ENCODE measurements at regions not wholly inside any gene's neighbourhood (a gene's known extent, or its start where the extent isn't known, plus 50 kb on each side); places are given as distances from the start of the nearest gene placed in this dataset.
A peak's percentile ranks its signal among the peaks of the same experiment; 100 is the strongest.

DNA sequence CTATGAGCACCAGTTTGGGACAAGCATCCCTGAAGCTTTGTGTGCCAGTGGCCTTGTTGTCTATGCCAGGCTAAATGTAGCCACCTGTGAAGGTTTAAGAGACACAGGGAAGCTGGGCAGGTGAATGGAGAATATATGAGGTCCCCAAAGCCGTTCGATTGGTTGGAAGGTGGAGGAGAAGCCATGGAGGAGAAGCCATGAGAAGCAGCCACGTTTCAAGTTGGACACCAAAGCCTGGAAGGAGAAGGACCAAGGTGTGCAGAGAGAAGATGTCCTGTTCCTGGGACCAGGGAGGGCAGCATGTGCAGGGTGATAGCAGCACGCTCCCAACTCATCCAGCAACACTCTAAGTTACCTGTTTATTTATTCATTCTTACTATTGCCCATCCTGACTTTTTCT lies 432.3 kb upstream of the TSHZ3 start:
- TF ChIP-seq, protein P1, sequence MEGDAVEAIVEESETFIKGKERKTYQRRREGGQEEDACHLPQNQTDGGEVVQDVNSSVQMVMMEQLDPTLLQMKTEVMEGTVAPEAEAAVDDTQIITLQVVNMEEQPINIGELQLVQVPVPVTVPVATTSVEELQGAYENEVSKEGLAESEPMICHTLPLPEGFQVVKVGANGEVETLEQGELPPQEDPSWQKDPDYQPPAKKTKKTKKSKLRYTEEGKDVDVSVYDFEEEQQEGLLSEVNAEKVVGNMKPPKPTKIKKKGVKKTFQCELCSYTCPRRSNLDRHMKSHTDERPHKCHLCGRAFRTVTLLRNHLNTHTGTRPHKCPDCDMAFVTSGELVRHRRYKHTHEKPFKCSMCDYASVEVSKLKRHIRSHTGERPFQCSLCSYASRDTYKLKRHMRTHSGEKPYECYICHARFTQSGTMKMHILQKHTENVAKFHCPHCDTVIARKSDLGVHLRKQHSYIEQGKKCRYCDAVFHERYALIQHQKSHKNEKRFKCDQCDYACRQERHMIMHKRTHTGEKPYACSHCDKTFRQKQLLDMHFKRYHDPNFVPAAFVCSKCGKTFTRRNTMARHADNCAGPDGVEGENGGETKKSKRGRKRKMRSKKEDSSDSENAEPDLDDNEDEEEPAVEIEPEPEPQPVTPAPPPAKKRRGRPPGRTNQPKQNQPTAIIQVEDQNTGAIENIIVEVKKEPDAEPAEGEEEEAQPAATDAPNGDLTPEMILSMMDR (IDR thresholded peaks at IDR 0.05; ENCODE audit: borderline replicate concordance, extremely low read depth, insufficient read depth) = no peak
- intact Hi-C loops (cut with DNase I) = no loop called here
- FAIRE-seq (no peak), DNase-seq (peak in 1 of 5 donors; percentile 3)
- H3K9ac ChIP-seq (ENCODE audit: low read length in 3 of 3) = no peak overlapping the region
- H3K9me3 ChIP-seq (ENCODE audit: control insufficient read depth in 2 of 3, insufficient read depth in 1 of 3, low read length in 3 of 3) = no peaks in the 10 kb centered on the region
- no peaks in the 10 kb centered on the region for H3K4me1 ChIP-seq (ENCODE audit: control insufficient read depth in 2 of 3, insufficient read depth in 2 of 3, low read depth in 1 of 3, low read length in 3 of 3)
- H3K36me3 ChIP-seq (ENCODE audit: control insufficient read depth in 2 of 3, insufficient read depth in 3 of 3, low read length in 3 of 3) = no peaks in the 10 kb centered on the region
- H3K27ac ChIP-seq (ENCODE audit: low read depth in 2 of 2, low read length in 2 of 2) = no peak overlapping the region
- no peak overlapping the region for H3K4me3 ChIP-seq (ENCODE audit: low read length in 3 of 3)
- H3K27me3 ChIP-seq (ENCODE audit: control insufficient read depth, insufficient read depth, low read length) = no peaks in the 10 kb centered on the region

DNA sequence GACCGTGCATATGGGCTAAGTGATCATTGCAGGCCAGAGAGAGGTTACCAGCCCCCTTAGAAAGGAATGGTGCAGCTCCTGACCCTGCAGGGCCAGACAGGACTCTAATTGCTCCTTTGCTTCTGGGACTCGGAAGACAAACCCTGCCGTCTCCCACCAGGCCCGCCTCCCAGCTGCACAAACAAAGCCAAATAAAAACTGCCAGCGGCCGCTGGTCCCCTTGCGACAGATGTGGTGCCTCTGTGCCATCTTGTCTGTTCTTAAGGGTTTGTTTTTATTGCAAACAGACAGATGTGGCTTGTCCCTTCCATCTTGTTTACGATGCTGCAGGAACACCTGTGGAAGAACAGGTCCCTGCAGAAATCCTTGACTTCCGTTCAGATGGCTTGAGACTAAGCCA lies 434.4 kb upstream of the TSHZ3 start:
- no peak overlapping the region for H3K4me3 ChIP-seq (ENCODE audit: low read length in 3 of 3)
- no peaks in the 10 kb centered on the region for H3K36me3 ChIP-seq (ENCODE audit: control insufficient read depth in 2 of 3, insufficient read depth in 3 of 3, low read length in 3 of 3)
- no peak overlapping the region for H3K27ac ChIP-seq (ENCODE audit: low read depth in 2 of 2, low read length in 2 of 2)
- H3K27me3 ChIP-seq (ENCODE audit: control insufficient read depth, insufficient read depth, low read length) = no peaks in the 10 kb centered on the region
- intact Hi-C loops (cut with DNase I) = no loop called here
- no peaks in the 10 kb centered on the region for H3K9me3 ChIP-seq (ENCODE audit: control insufficient read depth in 2 of 3, insufficient read depth in 1 of 3, low read length in 3 of 3)
- DNase-seq (peak in 4 of 5 donors; percentile 52 to 60 (median 54)), FAIRE-seq (no peak)
- TF ChIP-seq, protein P1 (IDR thresholded peaks at IDR 0.05; ENCODE audit: borderline replicate concordance, extremely low read depth, insufficient read depth) = no peak
- no peak overlapping the region for H3K9ac ChIP-seq (ENCODE audit: low read length in 3 of 3)
- no peaks in the 10 kb centered on the region for H3K4me1 ChIP-seq (ENCODE audit: control insufficient read depth in 2 of 3, insufficient read depth in 2 of 3, low read depth in 1 of 3, low read length in 3 of 3)

DNA sequence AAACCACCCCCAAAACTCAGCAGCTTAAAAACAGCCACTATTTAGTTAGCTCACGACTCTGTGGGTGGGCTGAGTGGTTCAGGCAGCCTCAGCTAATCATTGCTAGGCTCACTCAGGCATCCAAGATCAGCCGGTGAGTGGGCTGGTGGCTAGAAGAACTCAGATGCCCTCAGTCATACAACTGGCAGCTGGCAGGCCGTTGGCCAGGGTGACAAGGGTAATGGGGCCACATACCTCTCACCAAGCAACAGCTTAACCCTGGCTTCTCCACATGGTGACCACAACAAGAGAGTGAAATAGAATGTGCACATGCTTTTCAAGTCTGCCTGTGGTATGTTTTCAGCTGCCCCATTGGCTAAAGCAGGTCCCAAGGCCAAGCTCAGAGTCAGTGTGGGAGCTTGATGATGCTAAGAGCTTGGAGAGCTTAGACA lies 435.4 kb upstream of the TSHZ3 start:
- H3K4me3 ChIP-seq (ENCODE audit: low read length in 3 of 3) = no peak overlapping the region
- peak in 3 of 5 donors; percentile 31 to 54 (median 34) for DNase-seq

More for the DNA sequence above, 435.4 kb upstream of the TSHZ3 start:
- Histone ChIP-seq H3K9me3 (ENCODE audit: control insufficient read depth in 2 of 3, insufficient read depth in 1 of 3, low read length in 3 of 3) (no peaks in the 10 kb centered on the region), H3K36me3 (ENCODE audit: control insufficient read depth in 2 of 3, insufficient read depth in 3 of 3, low read length in 3 of 3) (no peaks in the 10 kb centered on the region), H3K9ac (ENCODE audit: low read length in 3 of 3) (no peak overlapping the region), H3K27me3 (ENCODE audit: control insufficient read depth, insufficient read depth, low read length) (no peaks in the 10 kb centered on the region), H3K27ac (ENCODE audit: low read depth in 2 of 2, low read length in 2 of 2) (no peak overlapping the region), H3K4me1 (ENCODE audit: control insufficient read depth in 2 of 3, insufficient read depth in 2 of 3, low read depth in 1 of 3, low read length in 3 of 3) (no peaks in the 10 kb centered on the region)
- no peak for FAIRE-seq
- intact Hi-C loops (cut with DNase I) = no loop called here
- TF ChIP-seq, protein P1 (IDR thresholded peaks at IDR 0.05; ENCODE audit: borderline replicate concordance, extremely low read depth, insufficient read depth) = no peak

Data from kidney (tissue), 13 donors.